HG03280 (cell line): ENCODE measurements at regions not wholly inside any gene's neighbourhood (a gene's known extent, or its start where the extent isn't known, plus 50 kb on each side); places are given as distances from the start of the nearest gene placed in this dataset.

Source experiments
- ATAC-seq: cut with Tn5 transposase; IDR thresholded peaks from one replicate; pipeline ENCODE4 v1.9.1; 2021; ENCODE audit warnings: mild to moderate bottlenecking, moderate library complexity; ENCODE audit not compliant: unreplicated experiment

GRCh38 chr9:81394881-81395675 lies 294.3 kb downstream of the TLE1 start:
- ATAC-seq = no peak

- ATAC-seq = no peak
These were observed 295.1 kb downstream of the TLE1 start for GRCh38 chr9:81393985-81394811.

- ATAC-seq = no peak
These were observed 297.9 kb downstream of the TLE1 start for GRCh38 chr9:81391457-81391825.

- ATAC-seq = no peak
These were observed 298.4 kb downstream of the TLE1 start for GRCh38 chr9:81390792-81391456.

GRCh38 chr9:81389569-81389993 lies 299.8 kb downstream of the TLE1 start:
- ATAC-seq = no peak

GRCh38 chr9:81388831-81389230 lies 300.5 kb downstream of the TLE1 start:
- no peak for ATAC-seq

DNA sequence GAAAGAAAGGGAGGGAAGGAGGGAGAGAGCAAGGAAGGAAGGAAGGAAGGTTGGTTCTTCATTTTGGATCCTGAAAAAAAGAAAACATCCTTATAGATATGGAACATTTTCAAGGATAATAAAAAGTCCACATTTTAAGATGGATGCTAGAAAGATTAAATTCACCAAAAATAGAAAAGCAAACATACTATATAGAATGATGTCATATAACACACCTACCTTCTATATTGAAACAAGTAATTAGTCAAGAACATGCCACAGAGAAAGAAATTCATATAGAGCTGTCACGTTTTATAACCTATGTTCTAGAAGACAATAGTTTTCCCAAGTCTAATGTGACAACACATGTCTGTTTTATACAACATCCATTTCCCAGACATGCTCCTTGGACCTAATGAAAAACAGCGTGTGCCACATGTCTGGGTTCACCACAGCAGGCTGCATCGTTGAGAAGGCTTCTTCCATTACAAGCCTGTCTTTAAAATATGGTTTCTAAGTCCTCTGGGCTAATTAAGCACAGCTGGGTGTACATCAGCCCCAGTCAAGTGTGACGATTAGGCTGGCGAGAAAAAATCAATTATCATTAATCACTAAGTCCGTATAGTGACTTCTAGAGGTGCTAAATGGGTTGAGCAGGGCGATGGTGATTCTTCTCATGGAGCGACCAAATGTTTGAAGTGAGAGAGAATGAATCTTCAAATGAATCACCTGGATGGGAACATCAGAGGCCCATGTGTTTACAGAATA lies 301.8 kb downstream of the TLE1 start:
- no peak for ATAC-seq

- ATAC-seq = no peak
These were observed 304.4 kb downstream of the TLE1 start for GRCh38 chr9:81384911-81385310.

DNA sequence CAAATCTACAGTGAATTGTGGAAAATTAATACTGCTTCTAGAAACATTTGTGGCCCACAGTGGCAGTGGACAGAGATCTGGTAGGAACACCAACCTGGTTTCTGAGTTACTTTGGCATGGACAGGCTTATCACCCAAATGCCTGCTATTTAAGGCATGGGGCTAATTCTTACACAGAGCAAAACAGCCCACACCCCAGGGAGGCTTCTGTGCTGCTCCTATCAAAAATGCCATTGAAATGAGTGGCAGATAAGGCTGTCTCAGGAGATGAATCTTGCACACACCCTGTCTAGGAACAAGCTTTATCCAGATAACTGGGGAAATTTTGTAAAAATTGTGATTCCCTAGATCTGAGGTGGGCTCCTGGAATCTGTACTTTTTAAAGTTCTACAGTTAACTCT lies 307.1 kb downstream of the TLE1 start:
- no peak for ATAC-seq

DNA sequence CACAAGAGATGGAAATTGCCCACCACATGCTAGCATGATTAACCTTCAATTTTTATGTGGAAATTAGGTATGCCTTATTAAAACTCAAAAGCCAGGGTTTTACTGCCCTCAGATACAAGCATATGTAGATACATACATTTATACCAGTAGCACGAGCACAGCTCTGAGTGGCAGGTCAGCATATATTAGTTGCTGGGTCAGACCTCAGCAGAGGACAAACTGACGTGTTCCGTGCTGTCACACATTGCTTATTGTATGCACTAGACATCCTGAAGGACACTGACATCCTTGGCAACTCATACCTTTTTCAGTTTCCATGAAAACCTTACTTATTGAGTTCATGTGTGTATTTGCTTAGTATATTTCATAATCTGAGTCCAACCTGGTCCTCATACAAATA lies 307.7 kb downstream of the TLE1 start:
- ATAC-seq = no peak

DNA sequence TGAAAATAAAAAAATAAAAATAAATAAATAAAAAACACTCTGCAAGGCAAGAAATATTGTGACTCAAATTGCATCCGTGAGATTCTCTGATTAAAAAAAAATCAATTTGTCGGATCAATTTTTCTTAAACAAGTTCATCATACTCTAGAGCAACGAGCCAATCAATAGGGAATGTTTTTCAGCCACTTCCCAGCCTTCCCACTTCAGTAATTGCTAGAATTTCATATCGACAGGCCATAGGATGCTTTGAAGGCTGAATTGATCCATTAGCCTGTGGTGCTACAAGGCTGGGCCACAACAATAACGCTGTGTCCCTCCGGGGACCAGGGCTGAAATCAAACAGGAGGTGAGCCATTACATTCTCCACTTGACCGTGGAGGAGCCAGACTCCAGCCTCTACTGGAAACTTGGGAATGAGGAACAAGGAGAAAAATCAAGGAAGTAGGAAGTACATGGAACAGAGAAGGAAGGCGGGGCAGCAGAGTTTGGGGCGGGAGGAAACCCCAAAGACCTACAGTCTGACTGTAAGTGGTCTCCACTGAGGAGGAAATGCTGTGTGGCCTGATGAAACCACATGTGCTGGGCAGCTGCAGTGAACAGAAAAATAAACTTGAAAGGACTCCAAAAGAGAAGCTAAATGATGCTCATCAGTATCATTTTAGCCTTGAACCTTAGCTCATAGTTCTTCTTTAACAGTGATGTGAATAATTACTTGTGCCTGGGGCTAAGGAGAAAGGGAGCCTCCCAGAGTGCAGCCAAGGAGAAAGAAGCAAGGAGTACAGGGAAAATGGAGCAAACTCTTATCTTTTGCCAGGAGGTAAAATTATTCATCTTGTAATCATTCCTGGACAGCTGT lies 308.6 kb downstream of the TLE1 start:
- ATAC-seq = no peak

GRCh38 chr9:81379655-81380054 lies 309.7 kb downstream of the TLE1 start:
- no peak for ATAC-seq

DNA sequence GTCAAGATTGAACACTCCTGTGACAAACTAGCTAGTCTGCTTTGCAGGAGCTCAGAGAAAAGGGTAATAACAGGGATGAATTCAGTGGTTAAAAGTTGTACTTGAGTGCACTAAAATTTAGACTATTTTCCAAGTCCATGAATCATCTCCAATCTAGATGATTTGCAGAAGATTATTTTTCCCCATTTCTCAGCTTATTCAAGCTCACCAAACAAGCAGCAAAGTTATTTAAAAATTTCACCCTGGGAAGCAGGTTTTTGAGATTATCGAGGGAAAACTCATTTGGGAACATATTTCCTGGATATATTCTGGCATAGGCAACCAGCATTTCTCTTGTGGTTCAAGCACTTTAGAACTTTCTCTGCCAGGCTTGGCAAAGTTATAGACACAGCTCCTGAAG lies 311.4 kb downstream of the TLE1 start:
- ATAC-seq = no peak

- ATAC-seq = no peak
These were observed 312.0 kb downstream of the TLE1 start for GRCh38 chr9:81377320-81377719.

GRCh38 chr9:81375187-81376100 lies 313.9 kb downstream of the TLE1 start:
- ATAC-seq = no peak

DNA sequence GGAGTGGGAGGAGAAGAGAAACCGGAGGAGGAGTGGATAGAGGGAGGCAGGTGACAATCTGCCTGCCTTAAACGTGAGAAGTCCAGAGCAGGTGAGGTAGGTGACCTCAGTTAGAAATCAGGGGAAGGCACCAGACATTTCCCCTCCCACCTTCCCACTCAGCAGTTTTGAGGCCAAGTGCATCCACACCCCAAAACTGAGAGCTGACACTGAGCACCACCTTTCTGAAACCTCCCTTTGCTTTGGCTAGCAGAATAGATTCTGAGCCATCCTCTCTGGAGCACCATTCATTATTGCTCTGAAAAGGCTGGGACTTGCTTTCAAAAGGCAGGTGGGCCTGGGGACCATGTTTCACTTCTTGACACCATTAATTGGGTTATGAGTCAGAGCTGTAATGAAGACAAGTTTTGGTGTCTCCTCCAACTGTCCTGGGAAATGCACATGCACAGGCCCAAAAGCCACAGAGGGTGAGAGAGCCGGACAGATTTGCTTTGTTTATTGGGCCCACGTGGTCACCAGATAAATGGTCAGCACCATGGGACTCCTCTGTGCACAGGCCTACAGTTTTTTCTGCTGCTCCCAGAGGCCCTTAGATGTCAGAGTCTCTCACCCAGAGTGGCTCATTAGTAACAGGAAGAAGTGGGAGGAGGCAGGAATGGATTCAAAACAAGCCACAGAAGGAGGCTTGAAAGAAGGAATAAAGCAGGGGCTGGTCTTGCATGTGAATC lies 314.7 kb downstream of the TLE1 start:
- ATAC-seq = no peak

DNA sequence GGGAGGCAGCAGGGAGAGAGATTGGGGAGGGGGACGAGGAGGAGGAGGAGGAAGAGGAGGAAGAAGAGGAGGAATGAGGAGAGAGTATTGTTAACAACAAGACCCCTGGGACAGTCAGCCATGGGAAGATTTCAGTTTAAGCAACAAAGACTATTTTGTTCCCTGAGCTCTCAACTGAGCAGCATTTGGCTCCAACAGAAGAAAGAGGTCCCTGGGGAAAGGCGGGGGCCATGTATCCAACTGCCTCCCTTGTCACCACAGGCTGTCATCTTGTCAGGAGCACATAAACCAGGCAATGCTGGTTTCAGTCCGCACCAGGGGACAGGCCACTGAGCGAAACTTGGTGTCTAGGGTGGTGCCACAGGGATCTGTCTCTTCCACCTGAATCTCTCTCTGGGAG lies 316.1 kb downstream of the TLE1 start:
- no peak for ATAC-seq

DNA sequence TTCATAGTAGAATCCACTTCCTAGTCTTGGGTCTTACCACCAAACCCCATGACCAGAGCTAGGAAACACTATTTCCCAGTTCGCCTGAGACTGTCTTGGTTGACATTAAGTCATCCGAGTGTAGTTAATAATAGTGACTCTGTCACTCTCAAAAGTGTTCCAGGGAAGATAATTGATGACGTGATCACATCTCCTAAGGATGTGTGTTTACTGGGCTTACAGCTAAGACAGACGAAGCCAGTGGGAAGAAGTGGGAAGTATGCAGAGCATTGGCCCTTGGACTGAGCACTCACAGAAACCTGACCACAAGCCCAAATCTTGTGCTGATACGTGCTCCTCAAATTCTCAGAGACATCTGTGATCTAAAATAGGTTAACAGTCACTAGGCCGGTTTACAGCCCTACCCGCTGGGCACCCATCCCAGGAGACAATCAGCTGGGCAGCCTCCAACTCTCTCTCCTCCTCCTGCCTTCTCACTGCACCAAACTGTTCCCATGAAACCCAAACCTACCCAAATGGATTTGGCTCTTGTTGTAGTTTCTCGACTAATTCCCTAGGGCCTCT lies 316.6 kb downstream of the TLE1 start:
- ATAC-seq = no peak
